ENCODE measurements at regions not wholly inside any gene's neighbourhood (a gene's known extent, or its start where the extent isn't known, plus 50 kb on each side); places are given as distances from the start of the nearest gene placed in this dataset.

- H3K27me3 Mint-ChIP-seq = peaks cover 1% of the 10 kb centered on the region
- POLR2A ChIA-PET = no interaction called here
- H3K9me3 Mint-ChIP-seq = peaks cover 19% of the 10 kb centered on the region
- no peak overlapping the region for H3K27ac Mint-ChIP-seq
- H3K36me3 Mint-ChIP-seq = no peaks in the 10 kb centered on the region
- CTCF ChIA-PET = no interaction called here
- no peak for DNase-seq
- intact Hi-C loops (cut with micrococcal nuclease) = no loop called here
- no peak overlapping the region for H3K4me3 Mint-ChIP-seq
- H3K4me1 Mint-ChIP-seq (ENCODE audit: low read depth) = no peaks in the 10 kb centered on the region
These were observed 115.5 kb upstream of the SPEF2 start for GRCh38 chr5:35502206-35502605.

- Mint-ChIP-seq H3K36me3 (no peaks in the 10 kb centered on the region), H3K27ac (no peak overlapping the region), H3K9me3 (no peaks in the 10 kb centered on the region), H3K27me3 (peaks cover 1% of the 10 kb centered on the region), H3K4me1 (ENCODE audit: low read depth) (no peaks in the 10 kb centered on the region), H3K4me3 (no peak overlapping the region)
- intact Hi-C loops (cut with micrococcal nuclease) = no loop called here
- no peak for DNase-seq
- CTCF ChIA-PET = no interaction called here
- POLR2A ChIA-PET = no interaction called here
These were observed 128.9 kb upstream of the SPEF2 start for GRCh38 chr5:35488791-35489190.

- H3K27ac Mint-ChIP-seq = no peak overlapping the region
- intact Hi-C loops (cut with micrococcal nuclease) = no loop called here
- H3K4me1 Mint-ChIP-seq (ENCODE audit: low read depth) = no peaks in the 10 kb centered on the region
- ChIA-PET POLR2A (no interaction called here), CTCF (no interaction called here)
- H3K27me3 Mint-ChIP-seq = peaks cover 1% of the 10 kb centered on the region
- H3K9me3 Mint-ChIP-seq = no peaks in the 10 kb centered on the region
- no peak for DNase-seq
- no peaks in the 10 kb centered on the region for H3K36me3 Mint-ChIP-seq
- H3K4me3 Mint-ChIP-seq = no peak overlapping the region
These were observed 129.6 kb upstream of the SPEF2 start for GRCh38 chr5:35488055-35488454.

GRCh38 chr5:35487233-35488025 lies 130.2 kb upstream of the SPEF2 start:
- Mint-ChIP-seq H3K27me3 (no peaks in the 10 kb centered on the region), H3K9me3 (no peaks in the 10 kb centered on the region), H3K36me3 (no peaks in the 10 kb centered on the region), H3K27ac (no peak overlapping the region), H3K4me1 (ENCODE audit: low read depth) (no peaks in the 10 kb centered on the region), H3K4me3 (no peak overlapping the region)
- ChIA-PET CTCF (no interaction called here), POLR2A (interaction anchor here (0.6 kb wide), 1 partner anchor 518 kb away, joined by 3 read pairs; no protein-coding TSS in a partner anchor)
- intact Hi-C loops (cut with micrococcal nuclease) = no loop called here
- DNase-seq = no peak

- Mint-ChIP-seq H3K4me3 (no peak overlapping the region), H3K36me3 (no peaks in the 10 kb centered on the region), H3K9me3 (no peaks in the 10 kb centered on the region), H3K4me1 (ENCODE audit: low read depth) (no peaks in the 10 kb centered on the region), H3K27ac (no peak overlapping the region), H3K27me3 (no peaks in the 10 kb centered on the region)
- no peak for DNase-seq
- CTCF ChIA-PET = no interaction called here
- POLR2A ChIA-PET = no interaction called here
- intact Hi-C loops (cut with micrococcal nuclease) = no loop called here
These were observed 132.2 kb upstream of the SPEF2 start for GRCh38 chr5:35485487-35485886.

GRCh38 chr5:35484241-35484640 lies 133.4 kb upstream of the SPEF2 start:
- Mint-ChIP-seq H3K4me3 (no peak overlapping the region), H3K36me3 (no peaks in the 10 kb centered on the region), H3K9me3 (no peaks in the 10 kb centered on the region), H3K27me3 (no peaks in the 10 kb centered on the region), H3K4me1 (ENCODE audit: low read depth) (peaks cover 6% of the 10 kb centered on the region), H3K27ac (no peak overlapping the region)
- ChIA-PET CTCF (no interaction called here), POLR2A (no interaction called here)
- intact Hi-C loops (cut with micrococcal nuclease) = no loop called here
- DNase-seq = no peak

GRCh38 chr5:35483780-35484179 lies 133.9 kb upstream of the SPEF2 start:
- intact Hi-C loops (cut with micrococcal nuclease) = no loop called here
- H3K36me3 Mint-ChIP-seq = no peaks in the 10 kb centered on the region
- POLR2A ChIA-PET = no interaction called here
- CTCF ChIA-PET = no interaction called here
- no peaks in the 10 kb centered on the region for H3K9me3 Mint-ChIP-seq
- DNase-seq = no peak
- no peak overlapping the region for H3K4me3 Mint-ChIP-seq
- no peak overlapping the region for H3K27ac Mint-ChIP-seq
- no peaks in the 10 kb centered on the region for H3K27me3 Mint-ChIP-seq
- H3K4me1 Mint-ChIP-seq (ENCODE audit: low read depth) = peaks cover 9% of the 10 kb centered on the region

- no peaks in the 10 kb centered on the region for H3K27me3 Mint-ChIP-seq
- H3K4me3 Mint-ChIP-seq = no peak overlapping the region
- peaks cover 9% of the 10 kb centered on the region for H3K4me1 Mint-ChIP-seq (ENCODE audit: low read depth)
- no peaks in the 10 kb centered on the region for H3K9me3 Mint-ChIP-seq
- intact Hi-C loops (cut with micrococcal nuclease) = no loop called here
- POLR2A ChIA-PET = no interaction called here
- H3K27ac Mint-ChIP-seq = no peak overlapping the region
- H3K36me3 Mint-ChIP-seq = no peaks in the 10 kb centered on the region
- DNase-seq = no peak
- CTCF ChIA-PET = no interaction called here
These were observed 134.5 kb upstream of the SPEF2 start for GRCh38 chr5:35483191-35483590.

GRCh38 chr5:35482167-35482755 lies 135.4 kb upstream of the SPEF2 start:
- peaks cover 9% of the 10 kb centered on the region for H3K4me1 Mint-ChIP-seq (ENCODE audit: low read depth)
- CTCF ChIA-PET = no interaction called here
- intact Hi-C loops (cut with micrococcal nuclease) = no loop called here
- H3K4me3 Mint-ChIP-seq = no peak overlapping the region
- H3K9me3 Mint-ChIP-seq = no peaks in the 10 kb centered on the region
- POLR2A ChIA-PET = no interaction called here
- H3K36me3 Mint-ChIP-seq = no peaks in the 10 kb centered on the region
- H3K27me3 Mint-ChIP-seq = no peaks in the 10 kb centered on the region
- no peak overlapping the region for H3K27ac Mint-ChIP-seq
- no peak for DNase-seq

- Mint-ChIP-seq H3K27me3 (no peaks in the 10 kb centered on the region), H3K36me3 (no peaks in the 10 kb centered on the region), H3K4me3 (peak overlapping the region; percentile 57), H3K4me1 (ENCODE audit: low read depth) (peaks cover 9% of the 10 kb centered on the region), H3K27ac (peak overlapping the region; percentile 78), H3K9me3 (no peaks in the 10 kb centered on the region)
- intact Hi-C loops (cut with micrococcal nuclease) = loop anchor here (5.0 kb wide), 2 partner anchors 138 to 448 kb away; partner anchors contain the start of gene SPEF2
- CTCF ChIA-PET = interaction anchor here (1.2 kb wide), 1 partner anchor 298 kb away, joined by 3 read pairs; no protein-coding TSS in a partner anchor
- POLR2A ChIA-PET = interaction anchor here (0.6 kb wide), 1 partner anchor 445 kb away, joined by 3 read pairs; no protein-coding TSS in a partner anchor
- no peak for DNase-seq
These were observed 138.6 kb upstream of the SPEF2 start for GRCh38 chr5:35478856-35479682.

GRCh38 chr5:35477911-35478310 lies 139.8 kb upstream of the SPEF2 start:
- DNase-seq = no peak

GRCh38 chr5:35477321-35477720 lies 140.3 kb upstream of the SPEF2 start:
- no peaks in the 10 kb centered on the region for H3K36me3 Mint-ChIP-seq
- no peak overlapping the region for H3K27ac Mint-ChIP-seq
- POLR2A ChIA-PET = no interaction called here
- intact Hi-C loops (cut with micrococcal nuclease) = loop anchor here (5.0 kb wide), 2 partner anchors 140 to 450 kb away; partner anchors contain the start of gene SPEF2
- no peak for DNase-seq
- H3K27me3 Mint-ChIP-seq = peaks cover 2% of the 10 kb centered on the region
- no peaks in the 10 kb centered on the region for H3K9me3 Mint-ChIP-seq
- CTCF ChIA-PET = no interaction called here
- H3K4me1 Mint-ChIP-seq (ENCODE audit: low read depth) = peaks cover 9% of the 10 kb centered on the region
- H3K4me3 Mint-ChIP-seq = no peak overlapping the region

More at GRCh38 chr5:35477911-35478310, 139.8 kb upstream of the SPEF2 start:
- H3K27ac Mint-ChIP-seq = no peak overlapping the region
- H3K27me3 Mint-ChIP-seq = peaks cover 2% of the 10 kb centered on the region
- H3K4me3 Mint-ChIP-seq = no peak overlapping the region
- intact Hi-C loops (cut with micrococcal nuclease) = loop anchor here (5.0 kb wide), 2 partner anchors 139 to 449 kb away; partner anchors contain the start of gene SPEF2
- CTCF ChIA-PET = no interaction called here
- POLR2A ChIA-PET = no interaction called here
- H3K9me3 Mint-ChIP-seq = no peaks in the 10 kb centered on the region
- H3K4me1 Mint-ChIP-seq (ENCODE audit: low read depth) = peaks cover 9% of the 10 kb centered on the region
- H3K36me3 Mint-ChIP-seq = no peaks in the 10 kb centered on the region
